ENCODE measurements at regions not wholly inside any gene's neighbourhood (a gene's known extent, or its start where the extent isn't known, plus 50 kb on each side); places are given as distances from the start of the nearest gene placed in this dataset.

- TF ChIP-seq CTCF (IDR thresholded peaks at IDR 0.05) (no peak), POLR2A (IDR thresholded peaks at IDR 0.05) (no peak)
These were observed 178.7 kb upstream of the TMTC1 start for GRCh38 chr12:29962276-29963035.
